Activated T-helper 2 cell treated with anti-CD3 and anti-CD28 coated beads, Interferon-gamma antibody, Interleukin-2, Interleukin-4, amounts not matched to agents 10 μg/mL and 5 μg/mL and 100 μg/mL, durations not matched to agents 14 hours and 24 hours and 36 hours (primary cell): ENCODE measurements at regions not wholly inside any gene's neighbourhood (a gene's known extent, or its start where the extent isn't known, plus 50 kb on each side); places are given as distances from the start of the nearest gene placed in this dataset.
"Not testable (repeated sequence)": the region's sequence is repeated elsewhere in the genome, so short reads cannot be mapped to it uniquely, and the experiment has no call there.

Source experiments
- DNase-seq: peaks from one replicate; pipeline ENCODE4 v3.0.0; 2021; ENCODE audit warnings: low spot score
- H3K27ac Mint-ChIP-seq: one replicate; pipeline ENCODE4 v1.8.0; 2021; ENCODE audit warnings: mixed read lengths
- H3K27me3 Mint-ChIP-seq: one replicate; pipeline ENCODE4 v1.8.0; 2021; ENCODE audit warnings: low read depth, mixed read lengths
- H3K36me3 Mint-ChIP-seq: one replicate; pipeline ENCODE4 v1.8.0; 2021; ENCODE audit warnings: low read depth, mixed read lengths
- H3K4me1 Mint-ChIP-seq: one replicate; pipeline ENCODE4 v1.8.0; 2021; ENCODE audit warnings: low read depth, mixed read lengths
- H3K4me3 Mint-ChIP-seq: one replicate; pipeline ENCODE4 v1.8.0; 2021; ENCODE audit warnings: low read depth, mild to moderate bottlenecking, moderate library complexity, mixed read lengths
- H3K9me3 Mint-ChIP-seq: one replicate; pipeline ENCODE4 v1.8.0; 2021; ENCODE audit warnings: mixed read lengths
- intact Hi-C: fragments of 100-400 bp; cut with micrococcal nuclease; formaldehyde crosslinking; loops from one replicate; pipeline ENCODE4 v1.15.1; 2023

DNA sequence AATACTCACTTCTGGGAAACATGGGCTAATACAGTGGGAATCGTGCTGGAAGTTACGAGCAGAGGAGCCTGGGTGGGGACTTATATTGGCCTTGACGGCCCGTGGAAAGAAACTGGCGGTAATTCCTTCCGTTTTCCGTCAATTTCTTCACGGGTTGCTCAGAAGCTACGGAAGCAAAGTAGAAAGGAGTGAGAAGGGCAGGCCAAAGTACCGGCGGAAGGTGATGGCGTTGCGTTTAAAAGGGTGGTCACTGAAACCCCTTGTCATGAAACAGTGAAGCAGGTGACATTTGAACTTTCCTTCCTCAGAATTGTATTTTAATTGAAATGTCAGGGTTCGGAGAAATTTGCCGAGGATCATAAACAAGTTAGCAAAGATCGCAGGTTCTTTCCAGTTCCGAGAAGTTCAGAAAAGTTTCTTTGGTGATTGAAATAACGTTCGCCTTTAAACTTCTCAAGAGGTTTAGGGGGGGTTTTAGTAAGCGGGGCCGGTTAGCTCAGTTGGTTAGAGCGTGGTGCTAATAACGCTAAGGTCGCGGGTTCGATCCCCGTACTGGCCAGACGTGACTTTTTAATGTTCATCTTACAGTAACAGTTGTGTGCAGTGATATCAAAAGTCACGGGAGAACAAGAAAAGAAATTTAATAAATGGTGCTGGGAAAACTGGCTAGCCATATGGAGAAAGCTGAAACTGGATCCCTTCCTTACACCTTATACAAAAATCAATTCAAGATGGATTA, 96.7 kb upstream of the ZNF322 start:
- H3K9me3 Mint-ChIP-seq, H3K4me1 Mint-ChIP-seq, H3K27ac Mint-ChIP-seq, DNase-seq, intact Hi-C loops, H3K4me3 Mint-ChIP-seq, H3K36me3 Mint-ChIP-seq: not testable (repeated sequence)
- peaks cover 19% of the 10 kb centered on the region for H3K27me3 Mint-ChIP-seq

DNA sequence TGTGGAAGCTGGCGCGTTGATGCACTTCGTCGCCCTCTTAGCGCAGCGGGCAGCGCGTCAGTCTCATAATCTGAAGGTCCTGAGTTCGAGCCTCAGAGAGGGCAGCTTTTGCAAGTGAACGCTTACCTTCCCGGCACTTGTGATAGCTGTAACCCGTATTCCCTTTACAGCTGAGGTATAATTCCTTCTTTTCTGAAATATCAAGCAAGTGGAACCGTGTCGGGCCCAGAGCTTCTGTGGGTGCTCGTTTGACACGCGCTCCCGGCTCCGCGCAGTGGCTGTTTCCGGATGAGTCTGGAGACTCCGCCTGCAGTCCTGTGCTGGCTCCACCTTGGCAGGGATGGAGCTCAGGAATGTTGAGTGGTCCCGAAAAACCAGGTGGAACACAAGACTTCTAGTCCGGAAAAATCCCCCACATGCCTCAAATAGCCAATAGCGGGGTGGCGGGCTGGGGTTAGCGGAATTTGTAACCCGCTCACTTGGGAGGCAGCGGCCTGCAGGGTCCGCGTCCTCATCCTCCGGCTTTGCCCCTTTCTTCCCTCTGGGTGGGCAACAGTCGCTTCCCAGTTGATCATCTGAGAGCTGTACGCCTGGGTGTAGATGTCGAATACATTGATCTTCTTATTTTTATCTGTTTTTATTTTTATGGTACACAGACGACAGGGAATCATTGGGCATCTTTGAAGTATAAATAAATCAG, 106.8 kb upstream of the ZNF322 start:
- H3K4me3 Mint-ChIP-seq, H3K27ac Mint-ChIP-seq, intact Hi-C loops, H3K9me3 Mint-ChIP-seq, H3K36me3 Mint-ChIP-seq, DNase-seq, H3K27me3 Mint-ChIP-seq, H3K4me1 Mint-ChIP-seq: not testable (repeated sequence)

DNA sequence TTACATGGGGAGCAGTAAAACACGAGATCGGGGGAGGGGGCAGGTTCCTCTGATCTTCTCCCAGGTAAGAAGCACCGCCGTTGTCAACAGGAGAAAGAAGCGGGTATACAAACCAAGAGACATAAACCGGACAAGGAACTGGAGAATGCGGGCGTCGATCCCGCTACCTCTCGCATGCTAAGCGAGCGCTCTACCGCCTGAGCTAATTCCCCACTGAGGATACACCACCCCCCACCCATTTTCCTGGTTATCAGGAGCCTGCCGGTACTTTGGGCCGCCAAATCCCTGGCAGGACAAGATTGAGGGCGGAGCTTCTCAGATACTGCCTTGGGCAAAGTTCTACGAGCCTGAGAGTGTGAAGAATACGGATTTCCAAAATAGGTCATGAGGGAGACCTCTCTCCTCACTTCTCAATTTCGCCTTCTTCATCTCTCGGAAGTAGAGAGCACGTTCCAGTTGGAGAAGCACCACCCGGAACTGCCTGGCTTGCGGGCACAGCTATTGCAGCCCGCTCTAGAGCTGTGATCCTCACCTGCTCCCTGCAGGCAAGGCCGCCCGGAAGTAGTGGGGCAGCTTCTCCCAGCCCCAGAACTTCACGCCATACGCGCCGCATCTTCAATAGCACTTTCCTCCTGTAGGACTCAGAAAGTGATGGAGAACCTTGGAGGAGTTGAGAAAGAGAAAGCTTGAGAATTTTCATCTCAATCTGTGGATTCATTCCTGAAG, 111.6 kb upstream of the ZNF322 start:
- H3K27me3 Mint-ChIP-seq, H3K36me3 Mint-ChIP-seq, H3K4me3 Mint-ChIP-seq, H3K27ac Mint-ChIP-seq, H3K4me1 Mint-ChIP-seq, intact Hi-C loops, DNase-seq, H3K9me3 Mint-ChIP-seq: not testable (repeated sequence)

DNA sequence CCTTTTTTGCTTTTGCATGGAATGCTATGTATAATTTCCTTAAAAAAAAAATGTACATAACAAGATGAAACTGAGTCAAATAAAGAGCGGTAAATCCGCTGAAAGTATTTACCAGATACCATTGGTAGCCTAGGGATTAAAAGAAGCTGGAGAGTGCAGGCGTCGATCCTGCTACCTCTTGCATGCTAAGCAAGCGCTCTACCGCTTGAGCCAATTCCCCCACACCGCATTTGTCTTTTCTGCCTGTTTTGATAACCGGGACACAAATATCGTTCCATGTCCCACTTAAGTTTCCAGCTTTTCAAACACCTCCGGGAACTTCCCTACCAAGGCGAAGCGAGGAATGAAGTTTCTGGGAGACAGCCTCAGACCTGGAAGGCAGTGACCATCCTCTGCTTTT, 113.9 kb upstream of the ZNF322 start:
- H3K9me3 Mint-ChIP-seq, H3K4me1 Mint-ChIP-seq, intact Hi-C loops, H3K4me3 Mint-ChIP-seq, H3K27ac Mint-ChIP-seq, H3K36me3 Mint-ChIP-seq, DNase-seq, H3K27me3 Mint-ChIP-seq: not testable (repeated sequence)

DNA sequence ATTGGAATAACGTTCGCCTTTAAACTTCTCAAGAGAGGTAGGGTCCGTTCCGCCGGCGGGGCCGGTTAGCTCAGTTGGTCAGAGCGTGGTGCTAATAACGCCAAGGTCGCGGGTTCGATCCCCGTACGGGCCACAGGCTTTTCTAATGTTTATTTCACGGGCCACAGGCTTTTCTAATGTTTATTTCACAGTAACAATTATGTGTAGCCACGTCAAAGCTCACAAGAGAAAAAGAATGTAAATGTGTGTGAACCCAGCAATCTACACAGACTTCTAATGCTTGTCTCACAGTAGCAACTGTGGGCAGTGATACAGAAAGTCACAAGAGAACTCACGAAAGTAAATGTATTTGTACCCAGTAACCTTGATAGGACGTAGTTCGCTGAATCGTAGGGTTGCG, 121.0 kb upstream of the ZNF322 start:
- H3K4me1 Mint-ChIP-seq, intact Hi-C loops, H3K4me3 Mint-ChIP-seq, H3K27me3 Mint-ChIP-seq, H3K27ac Mint-ChIP-seq, H3K9me3 Mint-ChIP-seq, H3K36me3 Mint-ChIP-seq, DNase-seq: not testable (repeated sequence)

GRCh38 chr6:26795474-26796307, 136.1 kb upstream of the ZNF322 start:
- H3K27me3 Mint-ChIP-seq, intact Hi-C loops, H3K4me3 Mint-ChIP-seq, H3K9me3 Mint-ChIP-seq, H3K27ac Mint-ChIP-seq, DNase-seq, H3K36me3 Mint-ChIP-seq, H3K4me1 Mint-ChIP-seq: not testable (repeated sequence)

DNA sequence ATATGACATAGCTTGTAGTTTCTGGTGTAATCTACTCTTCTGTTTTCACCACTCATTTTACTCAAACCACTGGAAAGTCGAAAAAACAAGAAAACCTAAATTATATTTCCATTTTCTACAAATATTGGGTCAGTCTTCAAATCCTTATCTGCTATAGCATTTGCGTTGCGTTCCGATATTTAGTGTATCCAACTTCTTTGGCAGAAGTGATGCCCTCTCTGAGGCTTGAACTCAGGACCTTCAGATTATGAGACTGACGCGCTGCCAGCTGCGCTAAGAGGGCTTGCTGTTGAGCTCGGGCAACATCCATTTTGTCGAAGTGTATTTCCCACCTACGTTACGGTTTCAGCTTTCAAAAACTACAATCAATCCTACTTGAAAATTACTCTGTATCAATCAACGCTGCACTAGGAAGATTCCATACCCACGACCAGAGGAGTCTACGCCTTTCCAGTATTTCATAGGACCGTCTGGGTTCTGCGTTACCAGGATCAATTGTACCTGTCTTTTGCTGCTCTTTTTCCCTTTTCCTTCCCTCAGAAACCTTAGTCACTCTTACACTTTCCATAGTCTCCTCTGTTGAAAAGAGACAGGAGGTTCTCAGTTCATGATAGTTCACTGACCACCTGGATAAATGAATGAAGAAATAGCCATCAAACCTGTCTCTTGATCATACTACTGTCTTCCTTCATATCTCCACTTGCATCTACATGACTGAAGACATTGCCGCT, 140.5 kb upstream of the ZNF322 start:
- not testable (repeated sequence) for H3K36me3 Mint-ChIP-seq, H3K4me1 Mint-ChIP-seq, H3K27ac Mint-ChIP-seq

GRCh38 chr6:26803762-26804161, 144.2 kb upstream of the ZNF322 start:
- H3K27ac Mint-ChIP-seq, DNase-seq, H3K9me3 Mint-ChIP-seq, intact Hi-C loops, H3K4me1 Mint-ChIP-seq, H3K27me3 Mint-ChIP-seq, H3K4me3 Mint-ChIP-seq, H3K36me3 Mint-ChIP-seq: not testable (repeated sequence)

More for the DNA sequence above, 140.5 kb upstream of the ZNF322 start:
- intact Hi-C loops, DNase-seq, H3K4me3 Mint-ChIP-seq, H3K27me3 Mint-ChIP-seq, H3K9me3 Mint-ChIP-seq: not testable (repeated sequence)

DNA sequence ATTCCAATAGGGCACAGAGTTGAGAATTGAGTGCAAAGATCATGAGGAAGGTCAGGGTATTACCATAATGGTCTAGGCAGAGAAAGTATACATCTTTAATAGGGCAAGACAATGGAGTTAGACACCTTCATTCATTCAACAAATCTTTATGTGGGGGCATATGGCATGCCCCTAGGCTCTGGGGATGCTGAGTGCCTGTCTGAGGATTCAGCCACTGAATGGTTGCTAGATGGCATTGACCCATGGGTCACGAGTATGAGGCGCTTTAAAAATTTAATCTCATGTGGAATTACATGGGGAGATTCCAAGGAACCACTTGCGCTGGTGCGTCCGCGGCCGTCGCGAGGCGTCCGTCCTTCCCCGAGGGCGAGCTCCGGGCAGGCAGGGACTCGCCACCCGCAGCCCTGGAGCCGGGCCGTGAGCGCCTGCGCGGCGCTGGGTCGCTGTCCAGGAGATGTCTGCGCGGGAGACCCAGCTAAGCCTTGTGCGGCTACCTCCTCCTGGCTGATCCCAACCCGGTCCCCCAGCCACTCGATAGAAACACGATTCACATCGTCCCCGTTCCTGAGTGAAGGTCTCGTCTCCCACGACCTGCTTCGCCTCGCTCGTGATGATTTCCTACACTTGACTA, 152.1 kb upstream of the ZNF322 start:
- intact Hi-C loops, H3K4me1 Mint-ChIP-seq, H3K36me3 Mint-ChIP-seq, H3K27me3 Mint-ChIP-seq, DNase-seq, H3K27ac Mint-ChIP-seq, H3K9me3 Mint-ChIP-seq, H3K4me3 Mint-ChIP-seq: not testable (repeated sequence)

DNA sequence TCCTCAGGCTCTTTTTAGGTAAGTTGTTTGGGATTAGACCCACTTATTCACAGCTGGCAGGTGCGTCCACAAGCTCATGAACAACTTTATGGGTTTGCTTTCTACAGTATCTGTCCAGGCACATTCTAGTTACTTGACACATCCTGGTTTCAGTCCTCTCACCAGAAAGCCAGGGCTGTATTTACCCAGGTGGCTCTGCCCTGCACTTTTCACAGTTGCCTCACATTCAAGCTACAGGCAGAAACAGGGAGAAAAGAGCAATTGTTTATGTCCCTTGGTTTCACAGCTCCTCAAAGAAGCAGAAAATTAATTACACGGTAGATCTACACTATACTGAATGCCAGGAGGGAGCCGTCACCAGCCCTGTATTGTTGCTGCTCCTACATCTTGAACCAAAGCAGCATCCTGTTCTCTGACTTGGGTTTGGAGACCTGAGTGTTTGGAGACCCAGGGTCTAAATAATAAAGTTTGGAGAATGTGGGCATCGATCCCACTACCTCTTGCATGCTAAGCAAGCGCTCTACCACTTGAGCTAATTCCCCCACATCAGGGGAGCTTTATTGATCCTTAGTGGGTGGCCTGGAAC, 159.2 kb upstream of the ZNF322 start:
- H3K36me3 Mint-ChIP-seq, H3K27me3 Mint-ChIP-seq, DNase-seq, H3K4me1 Mint-ChIP-seq, H3K9me3 Mint-ChIP-seq, H3K4me3 Mint-ChIP-seq, H3K27ac Mint-ChIP-seq, intact Hi-C loops: not testable (repeated sequence)

GRCh38 chr6:26827965-26828364, 168.4 kb upstream of the ZNF322 start:
- H3K4me3 Mint-ChIP-seq, DNase-seq, H3K27ac Mint-ChIP-seq, intact Hi-C loops, H3K27me3 Mint-ChIP-seq, H3K9me3 Mint-ChIP-seq, H3K36me3 Mint-ChIP-seq, H3K4me1 Mint-ChIP-seq: not testable (repeated sequence)
